ENCODE measurements at regions not wholly inside any gene's neighbourhood (a gene's known extent, or its start where the extent isn't known, plus 50 kb on each side); places are given as distances from the start of the nearest gene placed in this dataset.

- dilution Hi-C loops (cut with MboI; ENCODE audit: extremely low pct_ligation_motif_present, low sequenced_read_pairs): no loop called here
Observed at GRCh38 chr15:39084674-39085530, 496.0 kb upstream of the THBS1 start.

More at GRCh38 chr15:39084674-39085530, 496.0 kb upstream of the THBS1 start:
- no peak overlapping the region for H3K9ac ChIP-seq (replicated peaks; ENCODE audit: extremely low read depth, insufficient read depth, low read length)
- no peaks in the 10 kb centered on the region for H3K9me1 ChIP-seq (replicated peaks; ENCODE audit: control insufficient read depth, extremely low read depth, insufficient read depth, low read length)
- no peaks in the 10 kb centered on the region for H4K20me1 ChIP-seq (replicated peaks; ENCODE audit: control insufficient read depth, extremely low read depth, insufficient read depth, low read length)
- H3K9me3 ChIP-seq (replicated peaks; ENCODE audit: control insufficient read depth, insufficient read depth, low read length): no peaks in the 10 kb centered on the region
- CTCF ChIA-PET: interaction anchor here (0.8 kb wide), 1 partner anchor 24 kb away, joined by 3 read pairs; no protein-coding TSS in a partner anchor
- H2AFZ ChIP-seq (ENCODE audit: low read depth, low read length): peak overlapping the region; percentile 51
- H3K4me3 ChIP-seq (replicated peaks in 1 of 3; ENCODE audit: insufficient read depth in 1 of 3, low read depth in 1 of 3, low read length in 3 of 3): no peak overlapping the region
- POLR2A ChIA-PET: no interaction called here
- TF ChIP-seq POLR2AphosphoS5 (IDR thresholded peaks at IDR 0.05; ENCODE audit: insufficient read depth, low read depth, low read length): no peak
- TF ChIP-seq EZH2 (IDR thresholded peaks at IDR 0.05; ENCODE audit: borderline replicate concordance, low read depth, low read length, severe bottlenecking): no peak
- no peak for TF ChIP-seq FOS (IDR thresholded peaks at IDR 0.05; ENCODE audit: borderline replicate concordance, insufficient read depth, low read length)
- no peak for TF ChIP-seq MYC (IDR thresholded peaks at IDR 0.05; ENCODE audit: low read depth, low read length)
- no peak for TF ChIP-seq MAX (IDR thresholded peaks at IDR 0.05; ENCODE audit: insufficient read depth, insufficient read length)
- no peak for TF ChIP-seq POLR2A (IDR thresholded peaks at IDR 0.05; ENCODE audit: low read depth, low read length)
- TF ChIP-seq CTCF (IDR thresholded peaks at IDR 0.05; ENCODE audit: extremely low read depth in 1 of 2, insufficient read depth in 1 of 2, low read depth in 1 of 2, low read length in 2 of 2): no peak
- no peak for TF ChIP-seq GATA2 (IDR thresholded peaks at IDR 0.05; ENCODE audit: insufficient read depth, insufficient read length, low read depth, low read length)
- no peak for TF ChIP-seq JUN (IDR thresholded peaks at IDR 0.05; ENCODE audit: borderline replicate concordance, insufficient read depth, insufficient read length, low read depth)
- H3K4me2 ChIP-seq (ENCODE audit: insufficient read depth, low read length): no peak overlapping the region
- DNase-seq (ENCODE audit: low read depth, low spot score) (no peak), FAIRE-seq (no peak)
- H3K27ac ChIP-seq (ENCODE audit: insufficient read depth, low read depth, low read length): peak overlapping the region; percentile 57
- no TSS peak for BruUV-seq (replicated peaks)
- H3K27me3 ChIP-seq (ENCODE audit: control insufficient read depth in 2 of 2, insufficient read depth in 2 of 2, low read length in 2 of 2): no peaks in the 10 kb centered on the region
- no peaks in the 10 kb centered on the region for H3K36me3 ChIP-seq (ENCODE audit: control insufficient read depth in 2 of 2, extremely low read depth in 1 of 2, insufficient read depth in 2 of 2, low read length in 2 of 2)
- intact Hi-C loops (cut with micrococcal nuclease): no loop called here
- peaks cover 3% of the 10 kb centered on the region for H3K4me1 ChIP-seq (ENCODE audit: control insufficient read depth, extremely low read depth, insufficient read depth, low read length)
- no peaks in the 10 kb centered on the region for H3K79me2 ChIP-seq (ENCODE audit: control insufficient read depth, insufficient read depth, low read length)

All from endothelial cell of umbilical vein (primary cell).